Hepatocyte (in vitro differentiated cells): ENCODE measurements at regions not wholly inside any gene's neighbourhood (a gene's known extent, or its start where the extent isn't known, plus 50 kb on each side); places are given as distances from the start of the nearest gene placed in this dataset.

Experiments used
- EZH2 ChIP-seq: fragments of 200-600 bp; sonication (generic); IDR thresholded peaks from 2 replicates; pipeline ENCODE4 v1.6.1; 2016; ENCODE audit warnings: antibody characterized with exemption, mild to moderate bottlenecking, borderline replicate concordance
- EZH2phosphoT487 ChIP-seq: fragments of 200-600 bp; sonication (generic); IDR thresholded peaks from one replicate; pipeline ENCODE4 v1.6.1; 2018; ENCODE audit warnings: antibody characterized with exemption, mild to moderate bottlenecking, low read depth, moderate library complexity; ENCODE audit not compliant: unreplicated experiment, severe bottlenecking
- TF ChIP-seq, protein P1 (sequence below): fragments of 200-600 bp; sonication (generic); IDR thresholded peaks from 2 replicates; pipeline ENCODE4 v1.5.1; 2016; ENCODE audit warnings: antibody characterized with exemption, mild to moderate bottlenecking; ENCODE audit not compliant: poor library complexity

GRCh38 chr16:54780266-54780665, 150.4 kb upstream of the IRX5 start:
- TF ChIP-seq EZH2 (no peak), EZH2phosphoT487 (no peak)
- TF ChIP-seq, protein P1, sequence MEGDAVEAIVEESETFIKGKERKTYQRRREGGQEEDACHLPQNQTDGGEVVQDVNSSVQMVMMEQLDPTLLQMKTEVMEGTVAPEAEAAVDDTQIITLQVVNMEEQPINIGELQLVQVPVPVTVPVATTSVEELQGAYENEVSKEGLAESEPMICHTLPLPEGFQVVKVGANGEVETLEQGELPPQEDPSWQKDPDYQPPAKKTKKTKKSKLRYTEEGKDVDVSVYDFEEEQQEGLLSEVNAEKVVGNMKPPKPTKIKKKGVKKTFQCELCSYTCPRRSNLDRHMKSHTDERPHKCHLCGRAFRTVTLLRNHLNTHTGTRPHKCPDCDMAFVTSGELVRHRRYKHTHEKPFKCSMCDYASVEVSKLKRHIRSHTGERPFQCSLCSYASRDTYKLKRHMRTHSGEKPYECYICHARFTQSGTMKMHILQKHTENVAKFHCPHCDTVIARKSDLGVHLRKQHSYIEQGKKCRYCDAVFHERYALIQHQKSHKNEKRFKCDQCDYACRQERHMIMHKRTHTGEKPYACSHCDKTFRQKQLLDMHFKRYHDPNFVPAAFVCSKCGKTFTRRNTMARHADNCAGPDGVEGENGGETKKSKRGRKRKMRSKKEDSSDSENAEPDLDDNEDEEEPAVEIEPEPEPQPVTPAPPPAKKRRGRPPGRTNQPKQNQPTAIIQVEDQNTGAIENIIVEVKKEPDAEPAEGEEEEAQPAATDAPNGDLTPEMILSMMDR: no peak
